ENCODE measurements at regions not wholly inside any gene's neighbourhood (a gene's known extent, or its start where the extent isn't known, plus 50 kb on each side); places are given as distances from the start of the nearest gene placed in this dataset.

- no peak for TF ChIP-seq CTCF (IDR thresholded peaks at IDR 0.05)
These were observed 295.0 kb upstream of the ADGRL3 start for GRCh38 chr4:60905162-60905561.

GRCh38 chr4:60911127-60911526 lies 289.0 kb upstream of the ADGRL3 start:
- no peak for TF ChIP-seq CTCF (IDR thresholded peaks at IDR 0.05)

- no peak for TF ChIP-seq CTCF (IDR thresholded peaks at IDR 0.05)
These were observed 287.1 kb upstream of the ADGRL3 start for GRCh38 chr4:60913002-60913401.

GRCh38 chr4:60913671-60914070 lies 286.5 kb upstream of the ADGRL3 start:
- TF ChIP-seq CTCF (IDR thresholded peaks at IDR 0.05), result no peak

- TF ChIP-seq CTCF (IDR thresholded peaks at IDR 0.05), result no peak
These were observed 277.1 kb upstream of the ADGRL3 start for GRCh38 chr4:60923075-60923474.

GRCh38 chr4:60926624-60927023 lies 273.5 kb upstream of the ADGRL3 start:
- TF ChIP-seq CTCF (IDR thresholded peaks at IDR 0.05), result no peak

GRCh38 chr4:60930866-60931265 lies 269.3 kb upstream of the ADGRL3 start:
- no peak for TF ChIP-seq CTCF (IDR thresholded peaks at IDR 0.05)

- TF ChIP-seq CTCF (IDR thresholded peaks at IDR 0.05), result no peak
These were observed 265.4 kb upstream of the ADGRL3 start for GRCh38 chr4:60934566-60935295.
